ENCODE measurements at regions not wholly inside any gene's neighbourhood (a gene's known extent, or its start where the extent isn't known, plus 50 kb on each side); places are given as distances from the start of the nearest gene placed in this dataset.

GRCh38 chr11:28466506-28466905 is 358.3 kb downstream of the METTL15 start:
- Histone ChIP-seq H3K4me1 (no peaks in the 10 kb centered on the region), H3K9me3 (no peaks in the 10 kb centered on the region), H3K36me3 (ENCODE audit: control insufficient read depth, insufficient read depth, low read length) (no peaks in the 10 kb centered on the region), H3K4me3 (ENCODE audit: low read depth, low read length) (no peak overlapping the region), H3K27me3 (replicated peaks; ENCODE audit: control insufficient read depth, insufficient read depth, low read length) (no peaks in the 10 kb centered on the region)
- intact Hi-C loops (cut with micrococcal nuclease; ENCODE audit: unreplicated experiment) = no loop called here
- no peaks in the 10 kb centered on the region for H3K36me3 Mint-ChIP-seq (ENCODE audit: insufficient read depth, unreplicated experiment)
- H3K27me3 Mint-ChIP-seq (ENCODE audit: insufficient read depth, unreplicated experiment) = no peaks in the 10 kb centered on the region
- no peak for DNase-seq
- ChIA-PET CTCF (no interaction called here), POLR2A (no interaction called here)
- no TSS peak for BruUV-seq (replicated peaks)
- no peak overlapping the region for H3K27ac Mint-ChIP-seq (ENCODE audit: unreplicated experiment)
- no peak overlapping the region for H3K4me3 Mint-ChIP-seq (ENCODE audit: unreplicated experiment)
- H3K4me1 Mint-ChIP-seq (ENCODE audit: low read depth, unreplicated experiment) = peaks cover 6% of the 10 kb centered on the region
- H3K9me3 Mint-ChIP-seq (ENCODE audit: unreplicated experiment) = peaks cover 10% of the 10 kb centered on the region
- TF ChIP-seq CTCF (IDR thresholded peaks at IDR 0.05; ENCODE audit: insufficient read depth in 1 of 2, low read depth in 1 of 2, low read length in 1 of 2, severe bottlenecking in 1 of 2, unreplicated experiment in 1 of 2) = no peak

- no peak for DNase-seq
- no TSS peak for BruUV-seq (replicated peaks)
- H3K4me3 ChIP-seq (ENCODE audit: low read depth, low read length) = no peak overlapping the region
- no peaks in the 10 kb centered on the region for H3K36me3 ChIP-seq (ENCODE audit: control insufficient read depth, insufficient read depth, low read length)
- H3K27me3 Mint-ChIP-seq (ENCODE audit: insufficient read depth, unreplicated experiment) = no peaks in the 10 kb centered on the region
- no peaks in the 10 kb centered on the region for H3K4me1 ChIP-seq
- ChIA-PET POLR2A (no interaction called here), CTCF (no interaction called here)
- H3K4me1 Mint-ChIP-seq (ENCODE audit: low read depth, unreplicated experiment) = peaks cover 6% of the 10 kb centered on the region
- intact Hi-C loops (cut with micrococcal nuclease; ENCODE audit: unreplicated experiment) = no loop called here
- no peaks in the 10 kb centered on the region for H3K36me3 Mint-ChIP-seq (ENCODE audit: insufficient read depth, unreplicated experiment)
- H3K27ac Mint-ChIP-seq (ENCODE audit: unreplicated experiment) = no peak overlapping the region
- TF ChIP-seq CTCF (IDR thresholded peaks at IDR 0.05; ENCODE audit: insufficient read depth in 1 of 2, low read depth in 1 of 2, low read length in 1 of 2, severe bottlenecking in 1 of 2, unreplicated experiment in 1 of 2) = no peak
- no peaks in the 10 kb centered on the region for H3K27me3 ChIP-seq (replicated peaks; ENCODE audit: control insufficient read depth, insufficient read depth, low read length)
- H3K9me3 ChIP-seq = no peaks in the 10 kb centered on the region
- H3K9me3 Mint-ChIP-seq (ENCODE audit: unreplicated experiment) = peaks cover 10% of the 10 kb centered on the region
- no peak overlapping the region for H3K4me3 Mint-ChIP-seq (ENCODE audit: unreplicated experiment)
Observed at GRCh38 chr11:28464252-28464867, 356.2 kb downstream of the METTL15 start.

GRCh38 chr11:28463826-28464225 is 355.6 kb downstream of the METTL15 start:
- H3K4me1 Mint-ChIP-seq (ENCODE audit: low read depth, unreplicated experiment) = peaks cover 6% of the 10 kb centered on the region
- BruUV-seq (replicated peaks) = no TSS peak
- CTCF ChIA-PET = no interaction called here
- intact Hi-C loops (cut with micrococcal nuclease; ENCODE audit: unreplicated experiment) = no loop called here
- no peaks in the 10 kb centered on the region for H3K9me3 ChIP-seq
- H3K27me3 Mint-ChIP-seq (ENCODE audit: insufficient read depth, unreplicated experiment) = no peaks in the 10 kb centered on the region
- H3K27me3 ChIP-seq (replicated peaks; ENCODE audit: control insufficient read depth, insufficient read depth, low read length) = no peaks in the 10 kb centered on the region
- POLR2A ChIA-PET = no interaction called here
- DNase-seq = no peak
- H3K27ac Mint-ChIP-seq (ENCODE audit: unreplicated experiment) = no peak overlapping the region
- H3K36me3 Mint-ChIP-seq (ENCODE audit: insufficient read depth, unreplicated experiment) = no peaks in the 10 kb centered on the region
- no peaks in the 10 kb centered on the region for H3K4me1 ChIP-seq
- no peaks in the 10 kb centered on the region for H3K36me3 ChIP-seq (ENCODE audit: control insufficient read depth, insufficient read depth, low read length)
- no peak overlapping the region for H3K4me3 ChIP-seq (ENCODE audit: low read depth, low read length)
- TF ChIP-seq CTCF (IDR thresholded peaks at IDR 0.05; ENCODE audit: insufficient read depth in 1 of 2, low read depth in 1 of 2, low read length in 1 of 2, severe bottlenecking in 1 of 2, unreplicated experiment in 1 of 2) = no peak
- peaks cover 10% of the 10 kb centered on the region for H3K9me3 Mint-ChIP-seq (ENCODE audit: unreplicated experiment)
- no peak overlapping the region for H3K4me3 Mint-ChIP-seq (ENCODE audit: unreplicated experiment)

Measured in Caco-2 (cell line).